CD4-positive, alpha-beta T cell treated with Interleukin-2 at 100 ng/mL for 4 hours (primary cell): ENCODE measurements at regions not wholly inside any gene's neighbourhood (a gene's known extent, or its start where the extent isn't known, plus 50 kb on each side); places are given as distances from the start of the nearest gene placed in this dataset.

ENCODE experiments used
- DNase-seq: peaks from one replicate; pipeline ENCODE4 v3.0.0-alpha.2; 2020; ENCODE audit warnings: low spot score

GRCh38 chr5:135139381-135140134 is 105.5 kb upstream of the PITX1 start:
- no peak for DNase-seq

GRCh38 chr5:135138116-135138850 is 104.3 kb upstream of the PITX1 start:
- DNase-seq, result no peak

GRCh38 chr5:135137146-135137915 is 103.3 kb upstream of the PITX1 start:
- no peak for DNase-seq

GRCh38 chr5:135136546-135136945 is 102.5 kb upstream of the PITX1 start:
- no peak for DNase-seq

GRCh38 chr5:135135530-135136226 is 101.7 kb upstream of the PITX1 start:
- no peak for DNase-seq

- no peak for DNase-seq
Measured at GRCh38 chr5:135134691-135135381, 100.8 kb upstream of the PITX1 start.

GRCh38 chr5:135133698-135134515 is 99.9 kb upstream of the PITX1 start:
- no peak for DNase-seq

- no peak for DNase-seq
Measured at GRCh38 chr5:135133181-135133580, 99.2 kb upstream of the PITX1 start.

- DNase-seq, result no peak
Measured at GRCh38 chr5:135131801-135132680, 98.0 kb upstream of the PITX1 start.

GRCh38 chr5:135130261-135131215 is 96.5 kb upstream of the PITX1 start:
- no peak for DNase-seq

- DNase-seq, result no peak
Measured at GRCh38 chr5:135129307-135129706, 95.3 kb upstream of the PITX1 start.

GRCh38 chr5:135128361-135128760 is 94.3 kb upstream of the PITX1 start:
- no peak for DNase-seq

- DNase-seq, result no peak
Measured at GRCh38 chr5:135127439-135128240, 93.6 kb upstream of the PITX1 start.

GRCh38 chr5:135126688-135127438 is 92.8 kb upstream of the PITX1 start:
- no peak for DNase-seq

GRCh38 chr5:135124724-135125123 is 90.7 kb upstream of the PITX1 start:
- DNase-seq, result no peak

GRCh38 chr5:135124128-135124527 is 90.1 kb upstream of the PITX1 start:
- no peak for DNase-seq

- no peak for DNase-seq
Measured at GRCh38 chr5:135122797-135123196, 88.8 kb upstream of the PITX1 start.
